ENCODE measurements at regions not wholly inside any gene's neighbourhood (a gene's known extent, or its start where the extent isn't known, plus 50 kb on each side); places are given as distances from the start of the nearest gene placed in this dataset.

- TF ChIP-seq CTCF (IDR thresholded peaks at IDR 0.05; ENCODE audit: low read depth, low read length, missing input control) (no peak), ATF3 (IDR thresholded peaks at IDR 0.05) (no peak), YY1 (IDR thresholded peaks at IDR 0.05) (no peak), ZBTB33 (IDR thresholded peaks at IDR 0.05) (no peak), RAD21 (IDR thresholded peaks at IDR 0.05) (no peak), TAF1 (conservative IDR thresholded peaks at IDR 0.05) (no peak), HNF4A (conservative IDR thresholded peaks at IDR 0.05) (no peak), REST (IDR thresholded peaks at IDR 0.05) (no peak), JUND (IDR thresholded peaks at IDR 0.05) (no peak), FOXA1 (IDR thresholded peaks at IDR 0.05) (no peak), SP1 (IDR thresholded peaks at IDR 0.05) (no peak), FOXA2 (IDR thresholded peaks at IDR 0.05) (no peak), NR2F2 (IDR thresholded peaks at IDR 0.05) (no peak), RXRA (IDR thresholded peaks at IDR 0.05) (no peak)
Measured at GRCh38 chr12:60263161-60263560, 667.3 kb downstream of the SLC16A7 start.
